Stimulated activated CD4-positive, alpha-beta T cell treated with anti-CD3 and anti-CD28 coated beads, Interleukin-15, amount 100 ng/mL, for 24 hours (primary cell): ENCODE measurements at regions not wholly inside any gene's neighbourhood (a gene's known extent, or its start where the extent isn't known, plus 50 kb on each side); places are given as distances from the start of the nearest gene placed in this dataset.
"Not testable (repeated sequence)": the region's sequence is repeated elsewhere in the genome, so short reads cannot be mapped to it uniquely, and the experiment has no call there.

Experiments
- DNase-seq: peaks from one replicate; pipeline ENCODE4 v3.0.0-alpha.2; 2020

DNA sequence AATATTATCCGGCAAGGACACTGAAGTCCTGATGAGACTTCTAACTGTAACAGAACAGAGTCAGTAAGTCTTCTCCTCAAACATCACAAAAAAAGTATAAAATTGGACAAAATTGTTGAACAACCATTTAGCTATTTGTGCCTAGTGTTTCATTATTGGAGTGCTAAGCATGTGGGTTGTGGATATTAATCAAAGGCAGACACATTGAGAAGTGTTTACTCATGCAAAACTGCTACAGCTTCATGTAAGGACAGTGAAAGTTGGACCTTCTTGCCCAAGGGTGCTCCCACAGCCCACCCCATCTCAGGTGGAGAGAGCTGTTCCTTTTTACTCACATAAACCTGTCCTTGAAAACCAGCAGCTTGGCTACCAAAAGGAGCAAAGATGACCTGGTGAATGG lies 355.1 kb upstream of the DAB2 start:
- DNase-seq = no peak

DNA sequence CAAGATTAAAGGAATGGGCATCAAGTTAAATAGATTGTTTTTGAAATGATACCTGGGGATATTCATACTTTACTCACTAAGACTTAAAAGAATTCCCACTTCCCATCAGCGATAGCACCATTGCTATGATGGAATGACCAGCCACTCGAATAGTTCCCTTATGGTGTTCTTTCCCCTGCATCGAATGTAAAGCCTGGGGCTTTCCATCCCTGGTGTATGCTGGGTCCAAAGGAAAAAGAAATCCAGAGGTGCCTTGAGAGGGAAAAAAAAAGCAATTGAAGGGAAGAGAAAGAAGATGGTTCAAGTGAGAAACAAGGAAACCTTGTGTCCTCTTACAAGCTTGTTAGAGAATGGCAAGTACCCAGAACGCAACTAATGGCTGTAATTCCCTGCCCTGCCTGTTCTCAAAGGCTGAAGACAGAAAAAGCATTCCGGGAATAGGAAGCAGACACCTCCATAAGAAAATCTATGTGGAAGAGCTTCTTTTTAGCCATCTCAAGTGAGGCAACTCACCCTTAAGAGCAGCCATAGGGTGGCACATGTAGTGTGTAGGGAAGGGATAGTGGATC lies 351.1 kb upstream of the DAB2 start:
- no peak for DNase-seq

- DNase-seq = no peak
Measured at GRCh38 chr5:39775086-39775796, 350.5 kb upstream of the DAB2 start.

- no peak for DNase-seq
Measured at GRCh38 chr5:39774605-39775004, 349.8 kb upstream of the DAB2 start.

- DNase-seq = no peak
Measured at GRCh38 chr5:39772307-39772706, 347.5 kb upstream of the DAB2 start.

DNA sequence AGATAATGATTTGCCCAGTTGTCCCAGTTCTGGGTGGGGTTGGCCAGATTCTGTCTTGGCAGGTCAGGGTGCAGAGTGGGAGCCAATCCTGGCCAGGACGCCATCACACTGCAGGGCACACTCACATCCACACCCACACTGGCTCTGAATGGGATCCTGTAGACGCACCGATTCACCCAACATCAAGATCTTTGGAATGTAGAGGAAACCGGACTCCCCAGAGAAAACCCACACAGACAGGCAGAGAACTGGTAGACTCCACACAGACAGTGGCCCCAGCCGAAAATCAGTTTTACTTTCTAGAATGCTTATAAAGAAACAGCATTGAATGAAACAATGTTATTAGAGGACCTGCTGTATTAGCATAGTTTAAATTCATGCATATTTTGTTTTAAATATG lies 343.1 kb upstream of the DAB2 start:
- DNase-seq = no peak

DNA sequence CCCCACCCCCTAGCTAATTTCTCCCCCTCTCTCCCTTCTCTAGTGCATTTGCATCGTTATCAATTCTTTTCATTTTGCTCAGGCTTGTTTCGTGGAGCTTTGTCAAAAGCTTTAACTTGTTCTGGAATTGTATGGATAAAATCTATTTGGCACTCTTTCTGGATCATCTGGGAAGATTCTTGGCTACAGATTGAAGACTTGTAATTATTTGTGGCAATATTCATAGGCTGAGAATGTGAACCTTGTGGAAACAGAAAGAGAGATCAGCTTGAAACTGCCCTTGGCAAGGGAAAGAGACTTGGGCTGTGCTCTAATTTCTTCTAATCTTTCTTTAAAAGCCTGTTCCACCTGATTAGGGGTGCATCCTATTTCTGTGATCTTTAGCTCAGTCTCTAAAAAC lies 340.6 kb upstream of the DAB2 start:
- no peak for DNase-seq

- DNase-seq = no peak
Measured at GRCh38 chr5:39762761-39763160, 338.0 kb upstream of the DAB2 start.

DNA sequence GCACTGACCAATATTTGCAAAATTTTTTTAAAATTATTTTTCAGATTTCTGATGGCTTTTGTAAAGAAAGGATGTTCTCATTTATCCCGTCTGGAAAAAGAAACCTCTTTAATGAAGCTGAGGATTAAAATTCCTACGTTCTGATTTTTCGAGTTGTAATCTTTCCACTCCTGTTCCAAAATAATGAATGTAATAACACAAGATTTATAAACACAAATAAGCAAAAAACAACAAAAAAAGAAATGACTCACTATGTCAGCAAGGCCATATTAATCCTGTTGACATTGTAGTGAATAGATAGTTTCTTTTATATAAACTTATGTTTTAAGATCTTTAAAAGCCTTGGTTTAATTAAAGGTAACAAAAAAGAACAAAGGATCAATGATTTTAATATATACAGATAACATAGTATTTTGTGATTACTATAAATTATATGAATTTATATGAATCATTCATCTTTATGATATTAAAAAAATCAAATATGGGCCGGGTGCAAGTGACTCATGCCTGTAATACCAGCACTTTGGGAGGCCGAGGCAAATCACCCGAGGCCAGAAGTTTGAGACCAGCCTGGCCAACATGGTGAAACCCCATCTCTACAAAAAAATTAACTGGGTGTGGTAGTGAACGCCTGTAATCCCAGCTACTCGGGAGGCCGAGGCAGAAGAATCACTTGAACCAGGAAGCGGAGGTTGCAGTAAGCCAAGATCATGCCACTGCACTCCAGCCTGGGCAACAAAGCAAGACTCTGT lies 336.6 kb upstream of the DAB2 start:
- no peak for DNase-seq

DNA sequence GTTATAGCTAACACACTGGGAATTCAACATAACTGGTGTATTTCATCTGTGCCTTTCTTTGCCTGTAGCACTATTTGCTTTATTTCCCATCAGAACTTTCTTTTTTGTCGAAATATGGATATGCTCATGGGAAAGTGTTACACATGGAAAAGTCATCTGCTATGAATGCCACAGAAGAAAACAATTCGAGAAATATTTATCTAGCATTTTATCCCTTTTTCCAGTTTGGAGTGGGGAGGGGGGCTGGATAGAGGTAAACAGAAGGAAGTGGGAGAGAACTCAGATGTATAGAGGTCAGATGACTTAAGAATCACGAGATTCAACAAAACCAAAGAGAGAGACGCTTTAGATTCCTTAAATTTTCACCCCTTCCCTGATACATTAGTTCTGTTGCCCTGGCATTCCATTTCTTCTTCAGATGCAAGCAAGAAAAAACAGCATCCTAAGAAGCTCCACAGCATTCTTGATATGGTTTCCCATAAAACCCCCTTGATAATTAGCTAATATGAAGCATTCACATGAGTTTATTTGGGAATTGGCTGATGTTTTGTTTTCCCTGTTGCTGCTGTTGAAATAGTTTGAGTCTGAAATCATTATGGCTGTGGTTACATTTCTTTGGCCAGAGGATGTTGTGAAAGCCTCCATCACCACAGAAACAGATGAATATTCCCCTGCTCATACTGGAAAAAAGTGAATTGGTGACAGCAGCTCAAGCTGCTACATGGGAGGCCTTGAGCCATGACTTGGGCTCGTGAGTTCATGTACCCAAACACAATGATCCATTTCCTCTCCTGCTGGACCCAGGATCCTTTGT lies 335.8 kb upstream of the DAB2 start:
- no peak for DNase-seq

DNA sequence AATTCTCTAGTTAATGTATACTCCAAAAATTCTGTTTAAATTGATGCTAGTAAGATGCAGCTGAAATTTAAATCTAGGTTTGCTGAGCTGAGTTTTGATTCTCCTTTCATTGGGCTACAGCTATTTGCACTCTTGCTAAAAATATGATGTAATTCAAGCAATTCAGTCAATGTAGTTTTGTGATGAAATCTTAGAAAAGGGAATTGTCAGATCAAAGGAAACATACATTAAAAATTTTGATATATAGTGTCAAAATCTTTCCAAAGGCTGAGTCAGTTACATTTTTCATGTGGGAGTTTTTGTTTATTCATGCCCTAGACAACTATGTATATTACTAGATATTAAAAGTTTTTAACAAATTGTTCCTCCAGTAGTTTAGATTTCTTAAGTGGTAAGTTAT lies 334.9 kb upstream of the DAB2 start:
- DNase-seq = no peak

DNA sequence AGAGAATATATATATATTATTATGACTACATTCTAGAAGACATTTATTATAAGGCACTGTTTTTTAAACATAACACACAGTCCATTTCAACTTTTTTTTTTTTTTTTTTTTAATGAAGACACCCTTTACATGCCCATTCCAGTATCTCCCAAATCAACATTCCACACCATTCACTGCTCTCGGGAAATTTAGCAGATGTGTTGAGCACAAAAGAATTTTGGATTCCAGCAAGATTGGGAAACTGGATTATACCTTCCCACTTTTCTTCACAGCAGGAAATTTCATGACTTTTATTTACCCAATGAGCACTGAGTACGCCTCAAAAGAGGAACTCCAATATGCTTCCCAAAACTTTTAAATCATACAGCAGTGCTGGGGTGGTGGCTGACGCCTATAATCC lies 333.6 kb upstream of the DAB2 start:
- DNase-seq = no peak

GRCh38 chr5:39757131-39757530 lies 332.4 kb upstream of the DAB2 start:
- DNase-seq = no peak

DNA sequence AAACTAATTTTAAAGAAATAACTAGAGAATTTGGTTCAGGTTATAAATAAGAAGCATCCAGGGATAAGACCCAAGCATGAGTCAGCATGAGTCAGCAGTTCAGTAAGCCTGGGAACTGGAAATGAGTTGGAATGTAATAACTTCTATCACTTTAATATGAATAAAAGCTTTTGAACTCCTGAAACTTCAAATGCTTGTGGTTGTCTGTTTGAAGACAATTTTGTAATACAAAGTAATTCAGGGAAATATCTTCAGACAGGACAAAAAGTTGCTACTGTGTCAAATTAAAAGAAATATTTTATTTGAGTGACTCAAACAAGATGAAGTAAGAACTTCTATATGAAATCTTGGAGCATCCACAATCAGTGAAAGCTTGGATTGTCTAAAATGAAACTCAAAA lies 331.2 kb upstream of the DAB2 start:
- no peak for DNase-seq

DNA sequence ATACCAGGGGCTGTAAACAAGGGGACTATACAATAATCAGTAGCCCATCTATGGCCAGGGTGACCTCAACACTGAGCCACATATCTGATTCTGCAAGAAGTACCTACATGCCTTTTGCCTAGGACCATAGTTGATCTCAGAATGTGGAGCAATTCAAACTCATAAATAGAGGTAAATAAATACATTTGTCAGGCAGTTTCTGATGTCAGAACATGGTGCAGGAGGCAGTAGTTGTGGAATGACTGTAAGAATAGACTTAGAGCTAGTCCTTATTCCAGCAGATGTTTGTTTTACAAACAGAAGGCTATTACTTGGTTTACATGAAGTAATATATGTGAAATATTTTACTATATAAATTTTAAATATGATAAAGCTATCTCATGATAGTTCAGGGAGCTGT lies 330.7 kb upstream of the DAB2 start:
- no peak for DNase-seq

- not testable (repeated sequence) for DNase-seq
Measured at GRCh38 chr5:39753747-39754146, 329.0 kb upstream of the DAB2 start.

DNA sequence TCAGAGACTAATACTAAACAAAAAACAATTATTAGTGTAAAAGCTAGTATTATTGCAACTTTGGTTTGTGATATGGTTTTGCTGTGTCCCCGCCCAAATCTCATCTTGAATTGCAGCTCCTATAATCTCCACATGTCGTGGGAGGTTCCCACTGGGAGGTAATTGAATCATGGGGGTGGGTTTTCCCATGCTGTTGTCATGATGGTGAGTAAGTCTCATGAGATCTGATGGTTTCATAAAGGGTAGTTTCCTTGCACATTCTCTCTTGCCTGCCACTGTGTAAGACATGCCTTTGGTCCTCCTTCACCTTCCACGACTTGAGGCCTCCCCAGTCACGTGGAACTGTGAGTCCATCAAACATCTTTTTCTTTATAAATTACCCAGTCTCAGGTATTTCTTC lies 325.9 kb upstream of the DAB2 start:
- peak; percentile 3 for DNase-seq

- DNase-seq = no peak
Measured at GRCh38 chr5:39742916-39743315, 318.1 kb upstream of the DAB2 start.

DNA sequence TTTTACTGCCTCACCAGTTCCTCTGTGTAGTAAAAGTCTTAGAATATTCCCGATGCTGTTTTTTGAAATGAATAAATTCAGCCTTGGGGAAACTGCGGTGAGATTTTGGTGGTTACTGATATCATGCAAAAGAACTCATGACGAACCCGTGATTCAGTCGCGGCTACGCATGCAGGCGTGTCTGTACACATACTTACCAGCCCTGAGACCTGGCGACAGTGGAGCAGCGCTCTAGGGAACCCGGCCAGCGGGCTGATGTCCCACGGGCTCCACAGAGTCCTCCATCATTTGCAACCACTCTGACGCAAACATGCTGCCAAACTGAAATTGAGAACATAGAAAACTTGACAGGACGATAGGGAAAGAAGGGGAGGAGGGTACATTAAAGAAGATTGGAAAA lies 315.6 kb upstream of the DAB2 start:
- no peak for DNase-seq

DNA sequence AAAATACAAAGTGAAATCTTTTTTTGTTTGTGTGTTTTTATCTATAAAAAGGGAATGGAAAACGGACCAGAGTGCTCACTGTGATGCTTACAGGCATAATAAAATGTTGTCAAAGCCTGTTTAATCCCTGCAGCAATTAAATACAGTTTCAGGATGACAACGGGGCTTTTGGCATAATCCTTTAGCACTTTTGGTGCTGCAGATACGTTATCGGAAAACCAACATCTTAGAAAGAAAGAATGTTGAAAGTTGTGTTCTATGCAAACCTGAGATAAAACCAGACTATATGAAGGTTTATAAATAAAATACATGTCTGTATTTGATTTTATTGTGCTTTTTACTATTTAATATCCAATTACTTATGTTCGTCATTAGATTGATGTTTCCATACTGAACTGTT lies 307.4 kb upstream of the DAB2 start:
- DNase-seq = no peak

GRCh38 chr5:39730699-39731098 lies 305.9 kb upstream of the DAB2 start:
- DNase-seq = no peak

- DNase-seq = no peak
Measured at GRCh38 chr5:39730006-39730405, 305.2 kb upstream of the DAB2 start.

GRCh38 chr5:39726467-39726866 lies 301.7 kb upstream of the DAB2 start:
- DNase-seq = no peak

DNA sequence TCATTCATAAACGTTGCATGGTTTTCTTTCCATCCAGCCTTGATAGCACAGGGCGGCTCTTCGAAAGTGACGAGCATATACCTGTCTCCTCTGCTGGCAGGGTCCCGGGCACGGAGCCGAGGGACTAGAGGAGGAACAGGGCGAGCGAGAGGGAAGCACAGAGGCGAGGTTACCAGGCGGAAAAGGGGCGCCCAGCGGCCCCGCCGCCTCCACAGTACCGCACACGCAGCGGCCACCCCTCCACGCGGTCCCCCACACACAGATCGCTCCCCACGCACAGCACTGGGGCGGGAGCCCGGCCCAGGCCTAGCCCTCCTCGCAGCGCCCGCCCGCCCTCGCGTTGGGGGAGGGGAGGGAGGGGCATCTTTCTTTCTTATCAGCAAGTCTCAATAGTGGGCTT lies 296.6 kb upstream of the DAB2 start:
- no peak for DNase-seq
